ENCODE measurements at regions not wholly inside any gene's neighbourhood (a gene's known extent, or its start where the extent isn't known, plus 50 kb on each side); places are given as distances from the start of the nearest gene placed in this dataset.

GRCh38 chr12:19882346-19882745 is 443.1 kb downstream of the AEBP2 start:
- no peak for DNase-seq (ENCODE audit: low read depth in 4 of 6, low spot score in 6 of 6)
- WGBS (ENCODE audit: insufficient coverage), result no CpG with 5 or more reads among the region's 3 CpGs
- no peak overlapping the region for H3K27ac ChIP-seq (ENCODE audit: low read depth, low read length)

GRCh38 chr12:19884021-19884492 is 444.8 kb downstream of the AEBP2 start:
- Histone ChIP-seq H3K36me3 (ENCODE audit: control insufficient read depth, insufficient read depth, low read length) (no peaks in the 10 kb centered on the region), H3K27ac (ENCODE audit: low read depth, low read length) (no peak overlapping the region), H3K4me3 (ENCODE audit: low read depth, low read length) (no peak overlapping the region), H3K4me1 (ENCODE audit: control insufficient read depth, insufficient read depth, low read length) (no peaks in the 10 kb centered on the region), H3K9me3 (ENCODE audit: control insufficient read depth, insufficient read depth, low read length) (no peaks in the 10 kb centered on the region), H3K27me3 (ENCODE audit: control insufficient read depth, insufficient read depth, low read length) (no peaks in the 10 kb centered on the region)
- no CpG with 5 or more reads among the region's 3 CpGs for whole genome bisulfite sequencing (ENCODE audit: insufficient coverage)
- DNase-seq (ENCODE audit: low read depth in 4 of 6, low spot score in 6 of 6), result peak in 1 of 6 donors; percentile 58

More at GRCh38 chr12:19882346-19882745, 443.1 kb downstream of the AEBP2 start:
- Histone ChIP-seq H3K36me3 (ENCODE audit: control insufficient read depth, insufficient read depth, low read length) (no peaks in the 10 kb centered on the region), H3K4me1 (ENCODE audit: control insufficient read depth, insufficient read depth, low read length) (no peaks in the 10 kb centered on the region), H3K4me3 (ENCODE audit: low read depth, low read length) (no peak overlapping the region), H3K9me3 (ENCODE audit: control insufficient read depth, insufficient read depth, low read length) (no peaks in the 10 kb centered on the region), H3K27me3 (ENCODE audit: control insufficient read depth, insufficient read depth, low read length) (no peaks in the 10 kb centered on the region)

GRCh38 chr12:19885093-19885812 is 446.0 kb downstream of the AEBP2 start:
- no peaks in the 10 kb centered on the region for H3K27me3 ChIP-seq (ENCODE audit: control insufficient read depth, insufficient read depth, low read length)
- H3K27ac ChIP-seq (ENCODE audit: low read depth, low read length), result no peak overlapping the region
- H3K9me3 ChIP-seq (ENCODE audit: control insufficient read depth, insufficient read depth, low read length), result no peaks in the 10 kb centered on the region
- H3K4me1 ChIP-seq (ENCODE audit: control insufficient read depth, insufficient read depth, low read length), result no peaks in the 10 kb centered on the region
- no peaks in the 10 kb centered on the region for H3K36me3 ChIP-seq (ENCODE audit: control insufficient read depth, insufficient read depth, low read length)
- DNase-seq (ENCODE audit: low read depth in 4 of 6, low spot score in 6 of 6), result peak in 2 of 6 donors; percentile 50 to 80
- WGBS (ENCODE audit: insufficient coverage), result 80% methylated on average over 1 of the region's 8 CpGs
- no peak overlapping the region for H3K4me3 ChIP-seq (ENCODE audit: low read depth, low read length)

GRCh38 chr12:19886065-19886464 is 446.8 kb downstream of the AEBP2 start:
- Histone ChIP-seq H3K4me1 (ENCODE audit: control insufficient read depth, insufficient read depth, low read length) (no peaks in the 10 kb centered on the region), H3K27me3 (ENCODE audit: control insufficient read depth, insufficient read depth, low read length) (no peaks in the 10 kb centered on the region), H3K4me3 (ENCODE audit: low read depth, low read length) (no peak overlapping the region), H3K36me3 (ENCODE audit: control insufficient read depth, insufficient read depth, low read length) (no peaks in the 10 kb centered on the region), H3K9me3 (ENCODE audit: control insufficient read depth, insufficient read depth, low read length) (no peaks in the 10 kb centered on the region), H3K27ac (ENCODE audit: low read depth, low read length) (peak overlapping the region; percentile 18)
- WGBS (ENCODE audit: insufficient coverage), result 90% methylated on average over 3 of the region's 4 CpGs
- DNase-seq (ENCODE audit: low read depth in 4 of 6, low spot score in 6 of 6), result no peak

GRCh38 chr12:19886639-19887064 is 447.4 kb downstream of the AEBP2 start:
- H3K9me3 ChIP-seq (ENCODE audit: control insufficient read depth, insufficient read depth, low read length), result no peaks in the 10 kb centered on the region
- no peak overlapping the region for H3K4me3 ChIP-seq (ENCODE audit: low read depth, low read length)
- no peak for DNase-seq (ENCODE audit: low read depth in 4 of 6, low spot score in 6 of 6)
- H3K27ac ChIP-seq (ENCODE audit: low read depth, low read length), result no peak overlapping the region
- no CpG with 5 or more reads among the region's 5 CpGs for WGBS (ENCODE audit: insufficient coverage)
- no peaks in the 10 kb centered on the region for H3K36me3 ChIP-seq (ENCODE audit: control insufficient read depth, insufficient read depth, low read length)
- H3K4me1 ChIP-seq (ENCODE audit: control insufficient read depth, insufficient read depth, low read length), result no peaks in the 10 kb centered on the region
- no peaks in the 10 kb centered on the region for H3K27me3 ChIP-seq (ENCODE audit: control insufficient read depth, insufficient read depth, low read length)

GRCh38 chr12:19890024-19890423 is 450.7 kb downstream of the AEBP2 start:
- no peaks in the 10 kb centered on the region for H3K36me3 ChIP-seq (ENCODE audit: control insufficient read depth, insufficient read depth, low read length)
- H3K4me1 ChIP-seq (ENCODE audit: control insufficient read depth, insufficient read depth, low read length), result no peaks in the 10 kb centered on the region
- no peak overlapping the region for H3K4me3 ChIP-seq (ENCODE audit: low read depth, low read length)
- no peaks in the 10 kb centered on the region for H3K27me3 ChIP-seq (ENCODE audit: control insufficient read depth, insufficient read depth, low read length)
- DNase-seq (ENCODE audit: low read depth in 4 of 6, low spot score in 6 of 6), result no peak
- no peaks in the 10 kb centered on the region for H3K9me3 ChIP-seq (ENCODE audit: control insufficient read depth, insufficient read depth, low read length)
- no peak overlapping the region for H3K27ac ChIP-seq (ENCODE audit: low read depth, low read length)

GRCh38 chr12:19891936-19892591 is 452.8 kb downstream of the AEBP2 start:
- no peak for DNase-seq (ENCODE audit: low read depth in 4 of 6, low spot score in 6 of 6)
- H3K4me3 ChIP-seq (ENCODE audit: low read depth, low read length), result no peak overlapping the region

GRCh38 chr12:19893514-19893913 is 454.2 kb downstream of the AEBP2 start:
- Histone ChIP-seq H3K27me3 (ENCODE audit: control insufficient read depth, insufficient read depth, low read length) (no peaks in the 10 kb centered on the region), H3K27ac (ENCODE audit: low read depth, low read length) (no peak overlapping the region), H3K9me3 (ENCODE audit: control insufficient read depth, insufficient read depth, low read length) (no peaks in the 10 kb centered on the region), H3K4me3 (ENCODE audit: low read depth, low read length) (no peak overlapping the region), H3K4me1 (ENCODE audit: control insufficient read depth, insufficient read depth, low read length) (no peaks in the 10 kb centered on the region), H3K36me3 (ENCODE audit: control insufficient read depth, insufficient read depth, low read length) (no peaks in the 10 kb centered on the region)
- no peak for DNase-seq (ENCODE audit: low read depth in 4 of 6, low spot score in 6 of 6)
- WGBS (ENCODE audit: insufficient coverage), result no CpG with 5 or more reads among the region's 1 CpG

More at GRCh38 chr12:19891936-19892591, 452.8 kb downstream of the AEBP2 start:
- Histone ChIP-seq H3K9me3 (ENCODE audit: control insufficient read depth, insufficient read depth, low read length) (no peaks in the 10 kb centered on the region), H3K4me1 (ENCODE audit: control insufficient read depth, insufficient read depth, low read length) (no peaks in the 10 kb centered on the region), H3K36me3 (ENCODE audit: control insufficient read depth, insufficient read depth, low read length) (no peaks in the 10 kb centered on the region), H3K27me3 (ENCODE audit: control insufficient read depth, insufficient read depth, low read length) (no peaks in the 10 kb centered on the region), H3K27ac (ENCODE audit: low read depth, low read length) (no peak overlapping the region)
- 72% methylated on average over 4 of the region's 4 CpGs for WGBS (ENCODE audit: insufficient coverage)

- no peak for DNase-seq (ENCODE audit: low read depth in 4 of 6, low spot score in 6 of 6)
- no CpG with 5 or more reads among the region's 1 CpG for WGBS (ENCODE audit: insufficient coverage)
- H3K27me3 ChIP-seq (ENCODE audit: control insufficient read depth, insufficient read depth, low read length), result no peaks in the 10 kb centered on the region
- H3K36me3 ChIP-seq (ENCODE audit: control insufficient read depth, insufficient read depth, low read length), result no peaks in the 10 kb centered on the region
- no peak overlapping the region for H3K27ac ChIP-seq (ENCODE audit: low read depth, low read length)
- H3K4me1 ChIP-seq (ENCODE audit: control insufficient read depth, insufficient read depth, low read length), result no peaks in the 10 kb centered on the region
- no peaks in the 10 kb centered on the region for H3K9me3 ChIP-seq (ENCODE audit: control insufficient read depth, insufficient read depth, low read length)
- no peak overlapping the region for H3K4me3 ChIP-seq (ENCODE audit: low read depth, low read length)
These were observed 454.8 kb downstream of the AEBP2 start for GRCh38 chr12:19894050-19894449.

DNA sequence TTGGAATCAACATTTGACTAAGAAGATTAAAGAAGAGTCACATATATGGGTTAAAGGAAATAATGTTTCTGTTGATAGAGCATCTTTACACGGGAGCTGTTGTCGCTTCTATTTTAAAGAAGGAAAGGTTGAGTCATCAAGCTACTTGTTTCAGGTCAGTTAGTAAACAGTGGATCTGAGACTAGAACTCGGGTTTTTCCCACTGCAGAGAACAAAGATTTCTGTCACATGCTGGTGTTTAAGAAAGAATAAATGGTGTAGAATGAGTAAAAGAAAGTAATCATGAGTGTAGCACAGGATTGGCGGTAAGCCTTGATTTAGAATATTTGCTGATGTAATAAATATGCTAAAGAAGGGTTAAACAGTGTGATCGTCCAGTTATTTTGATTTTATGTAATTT is 455.5 kb downstream of the AEBP2 start:
- no peaks in the 10 kb centered on the region for H3K9me3 ChIP-seq (ENCODE audit: control insufficient read depth, insufficient read depth, low read length)
- WGBS (ENCODE audit: insufficient coverage), result 87% methylated on average over 3 of the region's 5 CpGs
- no peak for DNase-seq (ENCODE audit: low read depth in 4 of 6, low spot score in 6 of 6)
- no peak overlapping the region for H3K27ac ChIP-seq (ENCODE audit: low read depth, low read length)
- no peak overlapping the region for H3K4me3 ChIP-seq (ENCODE audit: low read depth, low read length)
- H3K4me1 ChIP-seq (ENCODE audit: control insufficient read depth, insufficient read depth, low read length), result no peaks in the 10 kb centered on the region
- H3K36me3 ChIP-seq (ENCODE audit: control insufficient read depth, insufficient read depth, low read length), result no peaks in the 10 kb centered on the region
- no peaks in the 10 kb centered on the region for H3K27me3 ChIP-seq (ENCODE audit: control insufficient read depth, insufficient read depth, low read length)

Data from spinal cord (tissue), 9 donors.